Keratinocyte (primary cell): ENCODE measurements at regions not wholly inside any gene's neighbourhood (a gene's known extent, or its start where the extent isn't known, plus 50 kb on each side); places are given as distances from the start of the nearest gene placed in this dataset.

Source experiments
- DNase-seq: peaks from one replicate; pipeline ENCODE4 v3.0.0-alpha.2; 2011; ENCODE audit warnings: low read depth, missing footprints, low spot score
- FAIRE-seq: peaks from 2 replicates; lab custom pipeline; 2011; peaks lifted over from hg19 to GRCh38; lab: Jason Lieb, UNC
- H2AFZ ChIP-seq: 2 replicates; pipeline ENCODE4 v1.6.0; 2012; ENCODE audit warnings: low read length, control low read depth, inconsistent platforms; ENCODE audit not compliant: control insufficient read depth
- H3K27ac ChIP-seq: 2 replicates; pipeline ENCODE4 v1.5.1; 2011; ENCODE audit warnings: low read length; ENCODE audit not compliant: control insufficient read depth, insufficient read depth
- H3K27me3 ChIP-seq: 3 replicates; pipeline ENCODE4 v1.6.0; 2011; ENCODE audit warnings: low read length; ENCODE audit not compliant: control insufficient read depth, insufficient read depth; ENCODE audit errors: extremely low read depth
- H3K36me3 ChIP-seq, 2 experiments: 2 replicates in 1 of 2; 3 replicates in 1 of 2; pipeline ENCODE4 v1.5.1; 2011; ENCODE audit warnings: low read length in 2 of 2, mild to moderate bottlenecking in 1 of 2; ENCODE audit not compliant: control insufficient read depth in 2 of 2, insufficient read depth in 2 of 2; ENCODE audit errors: extremely low read depth in 1 of 2
- H3K4me1 ChIP-seq: 3 replicates; pipeline ENCODE4 v1.5.1; 2011; ENCODE audit warnings: low read length; ENCODE audit not compliant: control insufficient read depth, insufficient read depth; ENCODE audit errors: extremely low read depth
- H3K4me2 ChIP-seq: 3 replicates; pipeline ENCODE4 v1.6.0; 2011; ENCODE audit warnings: low read depth, low read length; ENCODE audit not compliant: control insufficient read depth, insufficient read depth; ENCODE audit errors: extremely low read depth
- H3K4me3 ChIP-seq, 3 experiments: fragments of 200-600 bp in 1 of 3; sonication (generic) in 1 of 3; 2 replicates in 2 of 3; 3 replicates in 1 of 3; pipeline ENCODE4 v1.5.1; 2011 to 2016; ENCODE audit warnings: low read length in 3 of 3, mild to moderate bottlenecking in 3 of 3, control low read depth in 2 of 3, inconsistent platforms in 1 of 3, low read depth in 1 of 3, mixed read lengths in 1 of 3, mixed run types in 1 of 3, moderate library complexity in 1 of 3; ENCODE audit not compliant: control insufficient read depth in 2 of 3, insufficient read depth in 2 of 3; ENCODE audit errors: extremely low read depth in 1 of 3
- H3K79me2 ChIP-seq: 2 replicates; pipeline ENCODE4 v1.6.0; 2012; ENCODE audit warnings: low read length; ENCODE audit not compliant: control insufficient read depth, insufficient read depth
- H3K9ac ChIP-seq: 3 replicates; pipeline ENCODE4 v1.6.0; 2011; ENCODE audit warnings: low read length; ENCODE audit not compliant: control insufficient read depth, insufficient read depth; ENCODE audit errors: extremely low read depth
- H3K9me1 ChIP-seq: 3 replicates; pipeline ENCODE4 v1.6.0; 2011; ENCODE audit warnings: low read length; ENCODE audit not compliant: control insufficient read depth, insufficient read depth; ENCODE audit errors: extremely low read depth
- H3K9me3 ChIP-seq: 2 replicates; pipeline ENCODE4 v1.5.1; 2012; ENCODE audit warnings: low read depth, low read length; ENCODE audit not compliant: control insufficient read depth
- H4K20me1 ChIP-seq: 3 replicates; pipeline ENCODE4 v1.6.0; 2011; ENCODE audit warnings: low read length; ENCODE audit not compliant: control insufficient read depth, insufficient read depth; ENCODE audit errors: extremely low read depth
- EZH2 ChIP-seq: IDR thresholded peaks from one replicate; pipeline ENCODE4 v1.6.1; 2012; ENCODE audit warnings: inconsistent platforms, mild to moderate bottlenecking, low read length, moderate library complexity
- dilution Hi-C: fragments of 300-500 bp; cut with MboI; formaldehyde crosslinking; loops from one replicate; pipeline ENCODE4 v1.7.0; 2020; ENCODE audit warnings: low sequenced_read_pairs; ENCODE audit not compliant: extremely low pct_ligation_motif_present
- TF ChIP-seq, protein P1 (sequence below), 3 experiments: IDR thresholded peaks in 1 of 3; conservative IDR thresholded peaks in 1 of 3; optimal IDR thresholded peaks in 1 of 3; 2 replicates in 2 of 3; 3 replicates in 1 of 3; pipeline versions ENCODE3 to v1.5.1; 2011; ENCODE audit warnings: low read length in 3 of 3, mild to moderate bottlenecking in 3 of 3, moderate library complexity in 2 of 3, control low read depth in 1 of 3, inconsistent platforms in 1 of 3; ENCODE audit not compliant: insufficient read depth in 2 of 3; ENCODE audit errors: extremely low read depth in 1 of 3

DNA sequence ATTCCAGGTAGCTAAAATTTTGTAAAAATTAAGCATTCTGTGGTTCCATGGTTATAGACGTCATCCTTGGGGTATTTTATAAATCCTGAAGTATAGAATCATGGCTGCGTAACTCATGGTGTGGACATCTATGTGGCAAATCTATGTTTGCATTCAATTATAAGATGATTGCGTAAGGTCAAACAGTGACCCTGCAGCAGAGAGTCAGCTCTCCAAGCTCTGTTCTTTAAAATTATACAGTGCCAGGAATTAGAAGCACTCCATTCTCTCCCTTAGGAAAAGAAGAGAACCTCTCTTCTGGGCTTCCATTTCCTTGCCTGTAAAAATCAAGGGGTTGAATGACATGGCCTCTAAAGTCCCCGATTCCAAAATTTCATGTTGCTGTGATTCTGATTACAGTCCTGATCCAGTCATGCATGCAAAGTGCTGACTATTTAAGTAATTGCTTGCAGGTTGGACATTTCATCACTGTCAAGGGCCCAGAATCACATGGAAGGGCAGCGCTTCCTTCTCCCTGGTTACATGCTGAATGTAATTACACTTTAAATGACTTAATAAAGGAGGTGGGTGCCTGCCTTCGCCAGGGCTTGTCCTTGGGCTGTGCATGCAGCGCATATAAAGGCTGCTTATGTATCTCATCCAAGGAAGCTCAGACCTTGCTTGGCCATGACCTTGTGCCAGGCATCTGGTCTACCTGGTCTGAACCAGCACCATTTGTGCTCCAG is 550.7 kb downstream of the TYW1 start:
- H3K27ac ChIP-seq: no peak overlapping the region
- no peaks in the 10 kb centered on the region for H3K27me3 ChIP-seq
- TF ChIP-seq, protein P1, sequence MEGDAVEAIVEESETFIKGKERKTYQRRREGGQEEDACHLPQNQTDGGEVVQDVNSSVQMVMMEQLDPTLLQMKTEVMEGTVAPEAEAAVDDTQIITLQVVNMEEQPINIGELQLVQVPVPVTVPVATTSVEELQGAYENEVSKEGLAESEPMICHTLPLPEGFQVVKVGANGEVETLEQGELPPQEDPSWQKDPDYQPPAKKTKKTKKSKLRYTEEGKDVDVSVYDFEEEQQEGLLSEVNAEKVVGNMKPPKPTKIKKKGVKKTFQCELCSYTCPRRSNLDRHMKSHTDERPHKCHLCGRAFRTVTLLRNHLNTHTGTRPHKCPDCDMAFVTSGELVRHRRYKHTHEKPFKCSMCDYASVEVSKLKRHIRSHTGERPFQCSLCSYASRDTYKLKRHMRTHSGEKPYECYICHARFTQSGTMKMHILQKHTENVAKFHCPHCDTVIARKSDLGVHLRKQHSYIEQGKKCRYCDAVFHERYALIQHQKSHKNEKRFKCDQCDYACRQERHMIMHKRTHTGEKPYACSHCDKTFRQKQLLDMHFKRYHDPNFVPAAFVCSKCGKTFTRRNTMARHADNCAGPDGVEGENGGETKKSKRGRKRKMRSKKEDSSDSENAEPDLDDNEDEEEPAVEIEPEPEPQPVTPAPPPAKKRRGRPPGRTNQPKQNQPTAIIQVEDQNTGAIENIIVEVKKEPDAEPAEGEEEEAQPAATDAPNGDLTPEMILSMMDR (optimal IDR thresholded peaks at IDR 0.05 in 1 of 3, IDR thresholded peaks at IDR 0.05 in 1 of 3, conservative IDR thresholded peaks at IDR 0.05 in 1 of 3; ENCODE audit: extremely low read depth in 1 of 3, insufficient read depth in 2 of 3, low read length in 3 of 3): no peak
- no peak for TF ChIP-seq EZH2
- H3K4me1 ChIP-seq: no peaks in the 10 kb centered on the region
- dilution Hi-C loops: no loop called here
- H2AFZ ChIP-seq: no peak overlapping the region
- DNase-seq (no peak), FAIRE-seq (no peak)
- H3K4me2 ChIP-seq: no peak overlapping the region
- no peak overlapping the region for H3K4me3 ChIP-seq
- H3K9ac ChIP-seq: no peak overlapping the region
- H3K79me2 ChIP-seq: no peaks in the 10 kb centered on the region
- no peaks in the 10 kb centered on the region for H4K20me1 ChIP-seq
- H3K9me3 ChIP-seq: no peaks in the 10 kb centered on the region
- no peaks in the 10 kb centered on the region for H3K36me3 ChIP-seq
- no peaks in the 10 kb centered on the region for H3K9me1 ChIP-seq

- FAIRE-seq: no peak
Observed at GRCh38 chr7:67549126-67549525, 552.5 kb downstream of the TYW1 start.

More at GRCh38 chr7:67549126-67549525, 552.5 kb downstream of the TYW1 start:
- Histone ChIP-seq H4K20me1 (no peaks in the 10 kb centered on the region), H3K27me3 (no peaks in the 10 kb centered on the region), H3K9ac (no peak overlapping the region), H3K27ac (no peak overlapping the region), H3K9me1 (no peaks in the 10 kb centered on the region), H3K36me3 (no peaks in the 10 kb centered on the region), H2AFZ (no peak overlapping the region), H3K4me3 (no peak overlapping the region), H3K4me1 (no peaks in the 10 kb centered on the region), H3K9me3 (no peaks in the 10 kb centered on the region), H3K79me2 (no peaks in the 10 kb centered on the region), H3K4me2 (no peak overlapping the region)
- TF ChIP-seq EZH2: no peak
- TF ChIP-seq, protein P1 (optimal IDR thresholded peaks at IDR 0.05 in 1 of 3, IDR thresholded peaks at IDR 0.05 in 1 of 3, conservative IDR thresholded peaks at IDR 0.05 in 1 of 3; ENCODE audit: extremely low read depth in 1 of 3, insufficient read depth in 2 of 3, low read length in 3 of 3): no peak
- DNase-seq: no peak
- dilution Hi-C loops: no loop called here
